SK-N-SH (cell line): ENCODE measurements at regions not wholly inside any gene's neighbourhood (a gene's known extent, or its start where the extent isn't known, plus 50 kb on each side); places are given as distances from the start of the nearest gene placed in this dataset.

ENCODE experiments used
- CTCF ChIA-PET: fragments of 300-600, 350-600 bp; formaldehyde crosslinking; extraction: SDS; loops from one replicate; lab custom pipeline; 2021; lab: Yijun Ruan, JAX
- POLR2A ChIA-PET: fragments of 350-600 bp; sonication (Branson Sonifier 250); formaldehyde crosslinking; extraction: SDS; loops from one replicate; lab custom pipeline; 2020; ENCODE audit warnings: antibody characterized with exemption, inconsistent platforms; lab: Yijun Ruan, JAX
- DNase-seq: peaks from one replicate; pipeline ENCODE4 v3.0.0; 2012
- H2AFZ ChIP-seq: fragments of 200-600 bp; sonication (generic); 2 replicates; pipeline ENCODE4 v1.8.1; 2016; ENCODE audit warnings: antibody characterized with exemption, mild to moderate bottlenecking, low read depth
- H3F3A ChIP-seq: fragments of 200-600 bp; sonication (generic); replicated peaks from 2 replicates; pipeline ENCODE3; 2016; ENCODE audit warnings: antibody characterized with exemption, mild to moderate bottlenecking; ENCODE audit not compliant: insufficient read depth
- H3K27ac ChIP-seq, 2 experiments: fragments of 200-500 bp in 1 of 2; fragments of 200-600 bp in 1 of 2; sonication (Bioruptor generic) in 1 of 2; sonication (generic), shearing (Covaris generic) in 1 of 2; 2 replicates each; pipeline versions ENCODE4 v1.5.1 to v1.6.1; 2014 to 2016; ENCODE audit warnings: low read depth in 2 of 2, inconsistent platforms in 1 of 2, low read length in 1 of 2, mild to moderate bottlenecking in 1 of 2, mixed read lengths in 1 of 2
- H3K27me3 ChIP-seq: fragments of 200-600 bp; sonication (generic), shearing (Covaris generic); 2 replicates; pipeline ENCODE4 v1.6.1; 2016; ENCODE audit warnings: mixed run types; ENCODE audit not compliant: insufficient read depth
- H3K36me3 ChIP-seq, 2 experiments: fragments of 200-500 bp in 1 of 2; fragments of 200-600 bp in 1 of 2; sonication (Bioruptor generic) in 1 of 2; sonication (generic) in 1 of 2; replicated peaks in 1 of 2; 2 replicates each; pipeline versions ENCODE3 to v1.5.1; 2014 to 2016; ENCODE audit warnings: low read length in 1 of 2, mild to moderate bottlenecking in 1 of 2; ENCODE audit not compliant: insufficient read depth in 2 of 2, control insufficient read depth in 1 of 2
- H3K4me1 ChIP-seq, 2 experiments: fragments of 200-500 bp in 1 of 2; fragments of 200-600 bp in 1 of 2; sonication (Bioruptor generic) in 1 of 2; sonication (generic), shearing (Covaris generic) in 1 of 2; 2 replicates each; pipeline versions ENCODE4 v1.5.1 to v1.6.1; 2014 to 2016; ENCODE audit warnings: low read depth in 1 of 2, low read length in 1 of 2, mixed run types in 1 of 2; ENCODE audit not compliant: insufficient read depth in 2 of 2, control insufficient read depth in 1 of 2
- H3K4me2 ChIP-seq: fragments of 200-600 bp; sonication (generic), shearing (Covaris generic); 2 replicates; pipeline ENCODE4 v1.6.1; 2017; ENCODE audit warnings: mixed run types
- H3K4me3 ChIP-seq, 2 experiments: fragments of 200-500 bp in 1 of 2; fragments of 200-600 bp in 1 of 2; sonication (Bioruptor generic) in 1 of 2; sonication (generic), shearing (Covaris generic) in 1 of 2; 2 replicates each; pipeline versions ENCODE4 v1.5.1 to v1.8.1; 2014 to 2016; ENCODE audit warnings: low read depth in 2 of 2, inconsistent platforms in 1 of 2, low read length in 1 of 2, mild to moderate bottlenecking in 1 of 2, mixed read lengths in 1 of 2, moderate library complexity in 1 of 2
- H3K79me2 ChIP-seq: fragments of 200-600 bp; sonication (generic); 2 replicates; pipeline ENCODE4 v1.8.1; 2017; ENCODE audit warnings: mild to moderate bottlenecking; ENCODE audit not compliant: insufficient read depth
- H3K9ac ChIP-seq: fragments of 200-600 bp; sonication (generic); 2 replicates; pipeline ENCODE4 v1.6.1; 2017; ENCODE audit warnings: mixed run types
- H3K9me2 ChIP-seq: fragments of 200-600 bp; sonication (generic); 2 replicates; pipeline ENCODE4 v1.6.1; 2017; ENCODE audit warnings: mixed run types
- H3K9me3 ChIP-seq: fragments of 200-600 bp; sonication (generic); 2 replicates; pipeline ENCODE4 v1.6.1; 2017; ENCODE audit warnings: mixed run types, mild to moderate bottlenecking, moderate library complexity
- H4K20me1 ChIP-seq: fragments of 200-600 bp; sonication (generic); 2 replicates; pipeline ENCODE4 v1.6.1; 2017; ENCODE audit warnings: mild to moderate bottlenecking, mixed run types; ENCODE audit not compliant: insufficient read depth
- CHD2 ChIP-seq: fragments of 150-350 bp; IDR thresholded peaks from 2 replicates; pipeline ENCODE4 v1.6.1; 2018; ENCODE audit warnings: low read length; ENCODE audit not compliant: partially characterized antibody
- EP300 ChIP-seq, 2 experiments: IDR thresholded peaks; 2 replicates each; pipeline versions ENCODE4 v1.4.0 to v1.6.1; 2012; ENCODE audit warnings: borderline replicate concordance in 1 of 2, low read depth in 1 of 2, low read length in 1 of 2
- EZH2phosphoT487 ChIP-seq: fragments of 200-600 bp; sonication (generic); IDR thresholded peaks from 2 replicates; pipeline ENCODE4 v1.6.1; 2017; ENCODE audit warnings: low read depth, mixed run types, mild to moderate bottlenecking, antibody characterized with exemption, moderate library complexity, borderline replicate concordance
- FOXJ3 ChIP-seq: sonication (generic); formaldehyde crosslinking; IDR thresholded peaks from 2 replicates; pipeline ENCODE4 v1.5.1; 2020; ENCODE audit warnings: mild to moderate bottlenecking, missing genetic modification reagents
- FOXM1 ChIP-seq: IDR thresholded peaks from 2 replicates; pipeline ENCODE4 v1.4.0; 2012; ENCODE audit warnings: low read depth, mild to moderate bottlenecking
- MXI1 ChIP-seq: IDR thresholded peaks from 2 replicates; pipeline ENCODE4 v1.6.1; 2012; ENCODE audit warnings: mild to moderate bottlenecking, low read depth, low read length, improper control_type of control experiment
- NRF1 ChIP-seq: IDR thresholded peaks from 2 replicates; pipeline ENCODE4 v1.6.1; 2012; ENCODE audit warnings: low read depth, mild to moderate bottlenecking, low read length
- RAD21 ChIP-seq: IDR thresholded peaks from 2 replicates; pipeline ENCODE4 v1.6.1; 2012; ENCODE audit warnings: mild to moderate bottlenecking, low read length
- RCOR1 ChIP-seq: fragments of 150-350 bp; IDR thresholded peaks from 2 replicates; pipeline ENCODE4 v1.6.1; 2017; ENCODE audit warnings: antibody characterized with exemption, low read length
- REST ChIP-seq: IDR thresholded peaks from 2 replicates; pipeline ENCODE4 v1.6.1; 2012; ENCODE audit warnings: mild to moderate bottlenecking, low read depth, low read length, moderate library complexity
- RFX5 ChIP-seq: IDR thresholded peaks from 2 replicates; pipeline ENCODE4 v1.6.1; 2012; ENCODE audit warnings: mild to moderate bottlenecking, improper control_type of control experiment, low read length
- RXRA ChIP-seq: IDR thresholded peaks from 2 replicates; pipeline ENCODE4 v1.4.0; 2012; ENCODE audit warnings: low read depth, mild to moderate bottlenecking, borderline replicate concordance
- SIN3A ChIP-seq: IDR thresholded peaks from 2 replicates; pipeline ENCODE4 v1.6.1; 2012; ENCODE audit warnings: low read depth, mild to moderate bottlenecking, low read length, moderate library complexity, borderline replicate concordance
- TAF1 ChIP-seq: IDR thresholded peaks from 2 replicates; pipeline ENCODE4 v1.6.1; 2012; ENCODE audit warnings: low read depth, mild to moderate bottlenecking, low read length, moderate library complexity, borderline replicate concordance
- TCF12 ChIP-seq: IDR thresholded peaks from 2 replicates; pipeline ENCODE4 v1.4.0; 2012
- TEAD4 ChIP-seq: IDR thresholded peaks from 2 replicates; pipeline ENCODE4 v1.4.0; 2012; ENCODE audit warnings: mild to moderate bottlenecking, borderline replicate concordance; ENCODE audit not compliant: insufficient read depth
- WGBS: methylation state at CpG from one replicate; pipeline ENCODE4 v1.1.6; 2017; ENCODE audit warnings: low lambda C conversion rate; 5-methylcytosine and 5-hydroxymethylcytosine counted together
- TF ChIP-seq, protein P1 (sequence below): IDR thresholded peaks from 2 replicates; pipeline ENCODE4 v1.4.0; 2012; ENCODE audit warnings: low read depth, borderline replicate concordance
- TF ChIP-seq, protein P2 (sequence below): IDR thresholded peaks from 2 replicates; pipeline ENCODE4 v1.4.0; 2012; ENCODE audit warnings: low read depth

DNA sequence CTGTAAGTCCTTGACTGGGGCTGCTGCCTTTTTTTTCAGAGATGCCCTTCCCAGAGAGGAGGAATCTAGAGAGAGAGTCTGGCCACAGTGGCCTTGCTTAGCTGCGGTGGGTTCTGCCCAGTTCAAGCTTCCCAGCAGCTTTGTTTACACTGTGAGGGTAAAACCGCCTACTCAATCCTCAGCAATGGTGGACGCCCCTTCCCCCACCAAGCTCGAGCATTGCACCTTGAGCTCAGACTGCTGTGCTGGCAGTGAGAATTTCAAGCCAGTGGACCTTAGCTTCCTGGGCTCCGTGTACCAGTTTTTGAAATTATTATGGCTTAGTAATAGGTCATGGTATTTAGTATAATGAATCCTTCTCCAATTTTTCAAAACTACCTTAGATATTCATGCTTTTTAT, 395.4 kb downstream of the NPIPA7 start:
- Histone ChIP-seq H3K27me3 (no peaks in the 10 kb centered on the region), H2AFZ (no peak overlapping the region), H4K20me1 (no peaks in the 10 kb centered on the region), H3F3A (no peaks in the 10 kb centered on the region), H3K4me3 (no peak overlapping the region), H3K9me3 (no peaks in the 10 kb centered on the region), H3K9me2 (no peaks in the 10 kb centered on the region), H3K27ac (no peak overlapping the region), H3K4me2 (no peak overlapping the region)
- ChIA-PET POLR2A (no interaction called here), CTCF (no interaction called here)
- WGBS: 38% methylated on average over 1 of the region's 5 CpGs
- TF ChIP-seq REST: no peak
- TF ChIP-seq CHD2: no peak
- TF ChIP-seq, protein P1, sequence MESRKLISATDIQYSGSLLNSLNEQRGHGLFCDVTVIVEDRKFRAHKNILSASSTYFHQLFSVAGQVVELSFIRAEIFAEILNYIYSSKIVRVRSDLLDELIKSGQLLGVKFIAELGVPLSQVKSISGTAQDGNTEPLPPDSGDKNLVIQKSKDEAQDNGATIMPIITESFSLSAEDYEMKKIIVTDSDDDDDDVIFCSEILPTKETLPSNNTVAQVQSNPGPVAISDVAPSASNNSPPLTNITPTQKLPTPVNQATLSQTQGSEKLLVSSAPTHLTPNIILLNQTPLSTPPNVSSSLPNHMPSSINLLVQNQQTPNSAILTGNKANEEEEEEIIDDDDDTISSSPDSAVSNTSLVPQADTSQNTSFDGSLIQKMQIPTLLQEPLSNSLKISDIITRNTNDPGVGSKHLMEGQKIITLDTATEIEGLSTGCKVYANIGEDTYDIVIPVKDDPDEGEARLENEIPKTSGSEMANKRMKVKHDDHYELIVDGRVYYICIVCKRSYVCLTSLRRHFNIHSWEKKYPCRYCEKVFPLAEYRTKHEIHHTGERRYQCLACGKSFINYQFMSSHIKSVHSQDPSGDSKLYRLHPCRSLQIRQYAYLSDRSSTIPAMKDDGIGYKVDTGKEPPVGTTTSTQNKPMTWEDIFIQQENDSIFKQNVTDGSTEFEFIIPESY: no peak
- TF ChIP-seq EZH2phosphoT487: no peak
- TF ChIP-seq RFX5: no peak
- TF ChIP-seq TEAD4: no peak
- no peak for TF ChIP-seq RCOR1
- no peak for TF ChIP-seq FOXJ3
- no peak for TF ChIP-seq RAD21
- TF ChIP-seq, protein P2, sequence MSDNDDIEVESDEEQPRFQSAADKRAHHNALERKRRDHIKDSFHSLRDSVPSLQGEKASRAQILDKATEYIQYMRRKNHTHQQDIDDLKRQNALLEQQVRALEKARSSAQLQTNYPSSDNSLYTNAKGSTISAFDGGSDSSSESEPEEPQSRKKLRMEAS: no peak
- no peak for TF ChIP-seq NRF1
- no peak for TF ChIP-seq SIN3A
- no peak for TF ChIP-seq TCF12
- TF ChIP-seq EP300 (IDR thresholded peaks at IDR 0.05; ENCODE audit: borderline replicate concordance in 1 of 2, low read depth in 1 of 2, low read length in 1 of 2): no peak
- TF ChIP-seq FOXM1: no peak
- TF ChIP-seq TAF1: no peak
- no peak for TF ChIP-seq RXRA
- no peak for TF ChIP-seq MXI1
- TF ChIP-seq, all 33 proteins: peak for 0
- DNase-seq: no peak
- Histone ChIP-seq H3K79me2 (no peaks in the 10 kb centered on the region), H3K36me3 (no peaks in the 10 kb centered on the region), H3K9ac (no peak overlapping the region), H3K4me1 (no peaks in the 10 kb centered on the region)
